ENCODE measurements at regions not wholly inside any gene's neighbourhood (a gene's known extent, or its start where the extent isn't known, plus 50 kb on each side); places are given as distances from the start of the nearest gene placed in this dataset.

- FAIRE-seq = no peak
- H3K9me3 ChIP-seq (ENCODE audit: control insufficient read depth in 2 of 3, insufficient read depth in 1 of 3, low read length in 3 of 3) = no peaks in the 10 kb centered on the region
- H3K27ac ChIP-seq (ENCODE audit: low read depth in 2 of 2, low read length in 2 of 2) = no peak overlapping the region
- no peak for DNase-seq
- TF ChIP-seq, protein P1, sequence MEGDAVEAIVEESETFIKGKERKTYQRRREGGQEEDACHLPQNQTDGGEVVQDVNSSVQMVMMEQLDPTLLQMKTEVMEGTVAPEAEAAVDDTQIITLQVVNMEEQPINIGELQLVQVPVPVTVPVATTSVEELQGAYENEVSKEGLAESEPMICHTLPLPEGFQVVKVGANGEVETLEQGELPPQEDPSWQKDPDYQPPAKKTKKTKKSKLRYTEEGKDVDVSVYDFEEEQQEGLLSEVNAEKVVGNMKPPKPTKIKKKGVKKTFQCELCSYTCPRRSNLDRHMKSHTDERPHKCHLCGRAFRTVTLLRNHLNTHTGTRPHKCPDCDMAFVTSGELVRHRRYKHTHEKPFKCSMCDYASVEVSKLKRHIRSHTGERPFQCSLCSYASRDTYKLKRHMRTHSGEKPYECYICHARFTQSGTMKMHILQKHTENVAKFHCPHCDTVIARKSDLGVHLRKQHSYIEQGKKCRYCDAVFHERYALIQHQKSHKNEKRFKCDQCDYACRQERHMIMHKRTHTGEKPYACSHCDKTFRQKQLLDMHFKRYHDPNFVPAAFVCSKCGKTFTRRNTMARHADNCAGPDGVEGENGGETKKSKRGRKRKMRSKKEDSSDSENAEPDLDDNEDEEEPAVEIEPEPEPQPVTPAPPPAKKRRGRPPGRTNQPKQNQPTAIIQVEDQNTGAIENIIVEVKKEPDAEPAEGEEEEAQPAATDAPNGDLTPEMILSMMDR (IDR thresholded peaks at IDR 0.05; ENCODE audit: borderline replicate concordance, extremely low read depth, insufficient read depth) = no peak
- no peak overlapping the region for H3K9ac ChIP-seq (ENCODE audit: low read length in 3 of 3)
- intact Hi-C loops (cut with DNase I) = no loop called here
- no peaks in the 10 kb centered on the region for H3K4me1 ChIP-seq (ENCODE audit: control insufficient read depth in 2 of 3, insufficient read depth in 2 of 3, low read depth in 1 of 3, low read length in 3 of 3)
- no peaks in the 10 kb centered on the region for H3K36me3 ChIP-seq (ENCODE audit: control insufficient read depth in 2 of 3, insufficient read depth in 3 of 3, low read length in 3 of 3)
- no peaks in the 10 kb centered on the region for H3K27me3 ChIP-seq (ENCODE audit: control insufficient read depth, insufficient read depth, low read length)
- H3K4me3 ChIP-seq (ENCODE audit: low read length in 3 of 3) = no peak overlapping the region
Measured at GRCh38 chr4:178142724-178143123, 700.5 kb upstream of the AGA start.

- intact Hi-C loops (cut with DNase I) = no loop called here
- no peak overlapping the region for H3K4me3 ChIP-seq (ENCODE audit: low read length in 3 of 3)
- H3K9ac ChIP-seq (ENCODE audit: low read length in 3 of 3) = no peak overlapping the region
- no peaks in the 10 kb centered on the region for H3K9me3 ChIP-seq (ENCODE audit: control insufficient read depth in 2 of 3, insufficient read depth in 1 of 3, low read length in 3 of 3)
- no peaks in the 10 kb centered on the region for H3K36me3 ChIP-seq (ENCODE audit: control insufficient read depth in 2 of 3, insufficient read depth in 3 of 3, low read length in 3 of 3)
- TF ChIP-seq, protein P1 (IDR thresholded peaks at IDR 0.05; ENCODE audit: borderline replicate concordance, extremely low read depth, insufficient read depth) = no peak
- DNase-seq (no peak), FAIRE-seq (no peak)
- no peak overlapping the region for H3K27ac ChIP-seq (ENCODE audit: low read depth in 2 of 2, low read length in 2 of 2)
- H3K4me1 ChIP-seq (ENCODE audit: control insufficient read depth in 2 of 3, insufficient read depth in 2 of 3, low read depth in 1 of 3, low read length in 3 of 3) = no peaks in the 10 kb centered on the region
- no peaks in the 10 kb centered on the region for H3K27me3 ChIP-seq (ENCODE audit: control insufficient read depth, insufficient read depth, low read length)
Measured at GRCh38 chr4:178148106-178148505, 705.9 kb upstream of the AGA start.

- H3K36me3 ChIP-seq (ENCODE audit: control insufficient read depth in 2 of 3, insufficient read depth in 3 of 3, low read length in 3 of 3) = no peaks in the 10 kb centered on the region
- FAIRE-seq (no peak), DNase-seq (no peak)
- TF ChIP-seq, protein P1 (IDR thresholded peaks at IDR 0.05; ENCODE audit: borderline replicate concordance, extremely low read depth, insufficient read depth) = no peak
- intact Hi-C loops (cut with DNase I) = no loop called here
- no peak overlapping the region for H3K27ac ChIP-seq (ENCODE audit: low read depth in 2 of 2, low read length in 2 of 2)
- no peak overlapping the region for H3K9ac ChIP-seq (ENCODE audit: low read length in 3 of 3)
- no peaks in the 10 kb centered on the region for H3K4me1 ChIP-seq (ENCODE audit: control insufficient read depth in 2 of 3, insufficient read depth in 2 of 3, low read depth in 1 of 3, low read length in 3 of 3)
- no peak overlapping the region for H3K4me3 ChIP-seq (ENCODE audit: low read length in 3 of 3)
- H3K27me3 ChIP-seq (ENCODE audit: control insufficient read depth, insufficient read depth, low read length) = no peaks in the 10 kb centered on the region
- no peaks in the 10 kb centered on the region for H3K9me3 ChIP-seq (ENCODE audit: control insufficient read depth in 2 of 3, insufficient read depth in 1 of 3, low read length in 3 of 3)
Measured at GRCh38 chr4:178165251-178165950, 723.2 kb upstream of the AGA start.

GRCh38 chr4:178165951-178166308 is 723.7 kb upstream of the AGA start:
- no peaks in the 10 kb centered on the region for H3K36me3 ChIP-seq (ENCODE audit: control insufficient read depth in 2 of 3, insufficient read depth in 3 of 3, low read length in 3 of 3)
- no peaks in the 10 kb centered on the region for H3K27me3 ChIP-seq (ENCODE audit: control insufficient read depth, insufficient read depth, low read length)
- no peak overlapping the region for H3K27ac ChIP-seq (ENCODE audit: low read depth in 2 of 2, low read length in 2 of 2)
- FAIRE-seq (no peak), DNase-seq (peak in 2 of 5 donors; percentile 8 to 9)
- H3K9ac ChIP-seq (ENCODE audit: low read length in 3 of 3) = no peak overlapping the region
- no peaks in the 10 kb centered on the region for H3K4me1 ChIP-seq (ENCODE audit: control insufficient read depth in 2 of 3, insufficient read depth in 2 of 3, low read depth in 1 of 3, low read length in 3 of 3)
- H3K4me3 ChIP-seq (ENCODE audit: low read length in 3 of 3) = no peak overlapping the region
- intact Hi-C loops (cut with DNase I) = no loop called here
- no peaks in the 10 kb centered on the region for H3K9me3 ChIP-seq (ENCODE audit: control insufficient read depth in 2 of 3, insufficient read depth in 1 of 3, low read length in 3 of 3)
- TF ChIP-seq, protein P1 (IDR thresholded peaks at IDR 0.05; ENCODE audit: borderline replicate concordance, extremely low read depth, insufficient read depth) = no peak

All from kidney (tissue), 13 donors.